ENCODE measurements at regions not wholly inside any gene's neighbourhood (a gene's known extent, or its start where the extent isn't known, plus 50 kb on each side); places are given as distances from the start of the nearest gene placed in this dataset.
"Not testable (repeated sequence)": the region's sequence is repeated elsewhere in the genome, so short reads cannot be mapped to it uniquely, and the experiment has no call there.

GRCh38 chr17:64741916-64742315, 79.8 kb upstream of the SMURF2 start:
- not testable (repeated sequence) for TF ChIP-seq CTCF (conservative IDR thresholded peaks at IDR 0.05; ENCODE audit: low read length); EZH2phosphoT487 (IDR thresholded peaks at IDR 0.05; ENCODE audit: borderline replicate concordance)

All from Loucy (cell line).